ENCODE measurements at regions not wholly inside any gene's neighbourhood (a gene's known extent, or its start where the extent isn't known, plus 50 kb on each side); places are given as distances from the start of the nearest gene placed in this dataset.

DNA sequence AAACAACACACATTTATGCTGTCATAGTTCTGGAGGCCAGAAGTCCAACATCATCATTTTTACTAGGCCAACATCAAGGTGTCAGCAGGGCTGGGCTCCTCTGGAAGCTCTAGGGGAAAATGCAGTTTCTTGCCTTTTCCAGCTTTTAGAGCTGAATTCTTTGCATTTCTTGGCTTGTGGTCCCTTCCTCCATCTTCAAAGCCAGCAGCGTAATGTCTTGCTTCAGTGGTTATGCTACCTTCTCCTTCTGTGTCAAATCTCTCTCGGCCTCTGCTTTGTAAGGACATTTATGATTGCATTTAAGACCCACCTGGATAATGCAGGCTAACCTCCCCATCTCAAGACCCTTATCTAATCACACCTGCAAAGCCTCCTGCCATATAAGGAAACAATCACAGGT lies 66.5 kb upstream of the ANKRD1 start:
- TF ChIP-seq POLR2A (IDR thresholded peaks at IDR 0.05; ENCODE audit: low read length) (no peak), GATA1 (IDR thresholded peaks at IDR 0.05; ENCODE audit: low read depth, low read length) (no peak)

Data from erythroblast (primary cell).